Panc1 (cell line): ENCODE measurements at regions not wholly inside any gene's neighbourhood (a gene's known extent, or its start where the extent isn't known, plus 50 kb on each side); places are given as distances from the start of the nearest gene placed in this dataset.

ENCODE experiments used
- POLR2AphosphoS5 ChIP-seq: IDR thresholded peaks from 2 replicates; pipeline ENCODE4 v1.6.1; 2012; ENCODE audit warnings: mild to moderate bottlenecking, low read depth, low read length, moderate library complexity
- TF ChIP-seq, protein P1 (sequence below): fragments of 450-650 bp; IDR thresholded peaks from 2 replicates; pipeline ENCODE4 v1.5.1; 2017; ENCODE audit warnings: mild to moderate bottlenecking

DNA sequence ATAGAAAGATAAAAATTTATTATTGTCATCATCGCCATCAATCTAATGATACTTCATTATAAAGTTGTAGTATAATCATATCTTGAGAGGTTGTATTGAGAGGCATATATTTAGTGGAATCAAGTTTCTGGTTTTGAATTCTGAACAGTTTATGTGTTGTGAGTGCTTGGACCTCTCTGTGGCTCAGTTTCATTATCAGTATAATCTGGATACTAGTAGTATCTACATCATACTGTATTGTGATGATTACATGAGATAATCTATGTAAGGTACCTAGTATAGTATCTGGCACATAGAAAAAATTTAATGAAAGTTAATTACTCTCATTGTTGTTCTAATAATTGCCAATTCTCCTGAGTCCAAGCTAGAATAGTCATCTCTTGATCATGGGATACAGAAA is 161.2 kb upstream of the UBQLN2 start:
- TF ChIP-seq, protein P1, sequence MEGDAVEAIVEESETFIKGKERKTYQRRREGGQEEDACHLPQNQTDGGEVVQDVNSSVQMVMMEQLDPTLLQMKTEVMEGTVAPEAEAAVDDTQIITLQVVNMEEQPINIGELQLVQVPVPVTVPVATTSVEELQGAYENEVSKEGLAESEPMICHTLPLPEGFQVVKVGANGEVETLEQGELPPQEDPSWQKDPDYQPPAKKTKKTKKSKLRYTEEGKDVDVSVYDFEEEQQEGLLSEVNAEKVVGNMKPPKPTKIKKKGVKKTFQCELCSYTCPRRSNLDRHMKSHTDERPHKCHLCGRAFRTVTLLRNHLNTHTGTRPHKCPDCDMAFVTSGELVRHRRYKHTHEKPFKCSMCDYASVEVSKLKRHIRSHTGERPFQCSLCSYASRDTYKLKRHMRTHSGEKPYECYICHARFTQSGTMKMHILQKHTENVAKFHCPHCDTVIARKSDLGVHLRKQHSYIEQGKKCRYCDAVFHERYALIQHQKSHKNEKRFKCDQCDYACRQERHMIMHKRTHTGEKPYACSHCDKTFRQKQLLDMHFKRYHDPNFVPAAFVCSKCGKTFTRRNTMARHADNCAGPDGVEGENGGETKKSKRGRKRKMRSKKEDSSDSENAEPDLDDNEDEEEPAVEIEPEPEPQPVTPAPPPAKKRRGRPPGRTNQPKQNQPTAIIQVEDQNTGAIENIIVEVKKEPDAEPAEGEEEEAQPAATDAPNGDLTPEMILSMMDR, result no peak
- no peak for TF ChIP-seq POLR2AphosphoS5
